ENCODE measurements at regions not wholly inside any gene's neighbourhood (a gene's known extent, or its start where the extent isn't known, plus 50 kb on each side); places are given as distances from the start of the nearest gene placed in this dataset.

GRCh38 chr4:113822555-113823290, 61.2 kb upstream of the CAMK2D start:
- H3K4ac ChIP-seq (replicated peaks; ENCODE audit: insufficient read length, low read depth, low read length), result no peak overlapping the region
- 80% methylated on average over 1 of the region's 1 CpG; no CpG with 5 or more reads in 1 of the 2 experiments for WGBS, 2 experiments (ENCODE audit: extremely low coverage in 1 of 2, insufficient coverage in 1 of 2, insufficient read length in 1 of 2, insufficient replicate concordance in 2 of 2, low coverage in 1 of 2, low lambda C conversion rate in 2 of 2, missing lambda C conversion rate in 1 of 2)
- TF ChIP-seq KDM5A (IDR thresholded peaks at IDR 0.05; ENCODE audit: low read length) (no peak), RNF2 (IDR thresholded peaks at IDR 0.05; ENCODE audit: borderline replicate concordance, low read depth, low read length, missing control alignments, poor library complexity, severe bottlenecking) (no peak), CBX8 (IDR thresholded peaks at IDR 0.05; ENCODE audit: borderline replicate concordance, low read depth, low read length) (no peak), HDAC2 (IDR thresholded peaks at IDR 0.05; ENCODE audit: borderline replicate concordance in 1 of 2, low read depth in 2 of 2, low read length in 2 of 2) (no peak)
- POLR2A ChIA-PET (ENCODE audit: partially characterized antibody), result no interaction called here
- H3K79me1 ChIP-seq (ENCODE audit: low read depth, low read length), result no peaks in the 10 kb centered on the region
- no peak overlapping the region for H3K9ac ChIP-seq (replicated peaks in 1 of 4; ENCODE audit: extremely low read depth in 1 of 4, low read depth in 3 of 4, low read length in 3 of 4)
- no peaks in the 10 kb centered on the region; the same call in 1 of the 2 replicates for H3K23me2 ChIP-seq (ENCODE audit: low read depth, low read length)
- no peak overlapping the region for H4K8ac ChIP-seq (ENCODE audit: extremely low read depth, insufficient read depth, low read length)
- no peak overlapping the region for H3K56ac ChIP-seq (replicated peaks; ENCODE audit: insufficient read length, low read depth, low read length)
- no peak overlapping the region for H3K4me3 ChIP-seq (ENCODE audit: extremely low read depth in 1 of 4, insufficient read depth in 2 of 4, low read depth in 3 of 4, low read length in 4 of 4)
- H3K36me3 ChIP-seq (ENCODE audit: control insufficient read depth in 2 of 4, insufficient read depth in 4 of 4, low read length in 3 of 4), result no peaks in the 10 kb centered on the region
- H3K18ac ChIP-seq (ENCODE audit: extremely low read depth, low read length), result no peak overlapping the region
- no peaks in the 10 kb centered on the region for H3K79me2 ChIP-seq (ENCODE audit: control insufficient read depth in 1 of 2, insufficient read depth in 2 of 2, low read length in 2 of 2)
- H3K27me3 ChIP-seq (replicated peaks in 1 of 4; ENCODE audit: control insufficient read depth in 3 of 4, extremely low read depth in 1 of 4, insufficient read depth in 3 of 4, low read length in 3 of 4), result no peaks in the 10 kb centered on the region
- H4K91ac ChIP-seq (replicated peaks; ENCODE audit: insufficient read length, low read length), result no peak overlapping the region
- no peak overlapping the region for H3K4me2 ChIP-seq (ENCODE audit: insufficient read depth in 1 of 2, low read depth in 2 of 2, low read length in 2 of 2)
- FAIRE-seq (no peak), DNase-seq (ENCODE audit: low read depth in 1 of 2, low spot score in 2 of 2) (no peak)
- H4K20me1 ChIP-seq (replicated peaks in 1 of 2; ENCODE audit: control insufficient read depth in 1 of 2, insufficient read depth in 2 of 2, low read length in 2 of 2), result no peaks in the 10 kb centered on the region
- H4K5ac ChIP-seq (ENCODE audit: insufficient read length, low read depth, low read length), result no peak overlapping the region
- no peak overlapping the region for H3K27ac ChIP-seq (ENCODE audit: low read depth, low read length)
- no peak overlapping the region for H2BK15ac ChIP-seq (ENCODE audit: low read length)
- no peak overlapping the region for H2AFZ ChIP-seq (ENCODE audit: low read length)
- no peak overlapping the region for H2AK5ac ChIP-seq (ENCODE audit: low read depth, low read length)
- no peak overlapping the region for H3K23ac ChIP-seq (ENCODE audit: insufficient read length)
- no peak overlapping the region for H3K14ac ChIP-seq (ENCODE audit: insufficient read length)
- CTCF ChIA-PET (ENCODE audit: partially characterized antibody), result no interaction called here
- H2BK5ac ChIP-seq (ENCODE audit: low read depth, low read length), result no peak overlapping the region
- H2BK20ac ChIP-seq (ENCODE audit: low read length), result no peak overlapping the region
- no peaks in the 10 kb centered on the region for H3K4me1 ChIP-seq (replicated peaks in 1 of 4; ENCODE audit: control insufficient read depth in 3 of 4, insufficient read depth in 4 of 4, low read length in 3 of 4)
- no peak overlapping the region for H2BK120ac ChIP-seq (replicated peaks; ENCODE audit: low read depth, low read length)
- H2BK12ac ChIP-seq (ENCODE audit: low read depth, low read length), result no peak overlapping the region
- no peaks in the 10 kb centered on the region for H3K9me3 ChIP-seq (ENCODE audit: insufficient read depth in 2 of 2, low read depth in 1 of 2, low read length in 1 of 2)

All from H1 (cell line).